SK-N-SH treated with all-trans-retinoic acid at 6 μM for 48 hours (cell line): ENCODE measurements at regions not wholly inside any gene's neighbourhood (a gene's known extent, or its start where the extent isn't known, plus 50 kb on each side); places are given as distances from the start of the nearest gene placed in this dataset.

ENCODE experiments used
- RARB ChIP-seq: fragments of 250-450 bp; sonication (Bioruptor Pico); IDR thresholded peaks from 2 replicates; pipeline ENCODE4 v1.8.0; 2021; ENCODE audit warnings: mild to moderate bottlenecking, moderate library complexity
- ZC3H10 ChIP-seq: fragments of 250-450 bp; sonication (Bioruptor Pico); IDR thresholded peaks from 2 replicates; pipeline ENCODE4 v1.5.1; 2021; ENCODE audit warnings: mild to moderate bottlenecking, moderate library complexity
- ZNF70 ChIP-seq: fragments of 450-650 bp; formaldehyde crosslinking; IDR thresholded peaks from 2 replicates; pipeline ENCODE4 v1.5.0; 2020; ENCODE audit warnings: mild to moderate bottlenecking, moderate library complexity
- ZNF8 ChIP-seq: fragments of 450-650 bp; formaldehyde crosslinking; IDR thresholded peaks from 2 replicates; pipeline ENCODE4 v1.5.0; 2020; ENCODE audit warnings: mild to moderate bottlenecking, moderate library complexity
- TF ChIP-seq, protein P1 (sequence below): fragments of 250-450 bp; sonication (Bioruptor Pico); IDR thresholded peaks from 2 replicates; pipeline ENCODE4 v1.8.0; 2020; ENCODE audit warnings: mild to moderate bottlenecking, moderate library complexity, borderline replicate concordance
- TF ChIP-seq, protein P2 (sequence below): fragments of 250-450 bp; sonication (Bioruptor Pico); IDR thresholded peaks from 2 replicates; pipeline ENCODE4 v1.5.1; 2020; ENCODE audit warnings: low read depth, mild to moderate bottlenecking, moderate library complexity
- TF ChIP-seq, protein P3 (sequence below): fragments of 250-450 bp; sonication (Bioruptor Pico); IDR thresholded peaks from 2 replicates; pipeline ENCODE4 v1.5.0; 2020; ENCODE audit warnings: mild to moderate bottlenecking, moderate library complexity

DNA sequence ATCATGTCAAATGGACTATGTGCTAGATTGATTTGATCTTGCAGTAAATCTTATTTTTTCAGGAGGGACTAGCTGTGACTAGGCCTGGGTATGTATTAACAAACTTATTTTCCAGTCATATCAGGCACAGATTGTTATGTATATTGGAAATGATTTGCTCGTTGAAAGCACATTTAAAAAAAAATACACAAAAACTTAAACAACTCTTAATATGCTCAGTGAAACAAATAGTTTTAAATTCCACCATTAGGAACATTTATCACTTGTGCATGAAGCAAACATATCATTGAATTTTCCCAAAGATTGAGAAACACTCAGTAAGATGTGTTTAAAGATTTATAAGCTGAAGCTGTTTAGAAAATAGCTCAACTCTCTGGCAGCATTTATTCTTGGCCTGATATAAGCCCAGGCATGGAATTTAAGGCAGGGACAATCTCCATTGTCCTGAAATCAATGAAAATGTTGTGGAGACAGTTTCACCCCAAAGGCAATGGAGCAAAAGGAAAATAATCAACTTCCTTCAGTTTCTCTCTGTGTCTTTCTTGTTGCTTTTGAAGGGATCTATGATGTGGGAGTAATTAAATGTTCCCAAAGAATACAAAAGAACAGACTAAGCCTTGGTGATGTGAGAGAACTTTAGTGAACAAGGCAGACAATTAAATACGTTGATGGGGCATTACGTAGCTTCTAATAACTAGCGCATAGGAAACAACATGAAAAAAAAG is 250.3 kb downstream of the GPR37 start:
- TF ChIP-seq, protein P1, sequence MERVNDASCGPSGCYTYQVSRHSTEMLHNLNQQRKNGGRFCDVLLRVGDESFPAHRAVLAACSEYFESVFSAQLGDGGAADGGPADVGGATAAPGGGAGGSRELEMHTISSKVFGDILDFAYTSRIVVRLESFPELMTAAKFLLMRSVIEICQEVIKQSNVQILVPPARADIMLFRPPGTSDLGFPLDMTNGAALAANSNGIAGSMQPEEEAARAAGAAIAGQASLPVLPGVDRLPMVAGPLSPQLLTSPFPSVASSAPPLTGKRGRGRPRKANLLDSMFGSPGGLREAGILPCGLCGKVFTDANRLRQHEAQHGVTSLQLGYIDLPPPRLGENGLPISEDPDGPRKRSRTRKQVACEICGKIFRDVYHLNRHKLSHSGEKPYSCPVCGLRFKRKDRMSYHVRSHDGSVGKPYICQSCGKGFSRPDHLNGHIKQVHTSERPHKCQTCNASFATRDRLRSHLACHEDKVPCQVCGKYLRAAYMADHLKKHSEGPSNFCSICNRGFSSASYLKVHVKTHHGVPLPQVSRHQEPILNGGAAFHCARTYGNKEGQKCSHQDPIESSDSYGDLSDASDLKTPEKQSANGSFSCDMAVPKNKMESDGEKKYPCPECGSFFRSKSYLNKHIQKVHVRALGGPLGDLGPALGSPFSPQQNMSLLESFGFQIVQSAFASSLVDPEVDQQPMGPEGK (CRISPR knock-in tag) = no peak
- TF ChIP-seq ZC3H10 (CRISPR knock-in tag) = no peak
- TF ChIP-seq RARB = no peak
- no peak for TF ChIP-seq ZNF70 (CRISPR knock-in tag)
- TF ChIP-seq, protein P2, sequence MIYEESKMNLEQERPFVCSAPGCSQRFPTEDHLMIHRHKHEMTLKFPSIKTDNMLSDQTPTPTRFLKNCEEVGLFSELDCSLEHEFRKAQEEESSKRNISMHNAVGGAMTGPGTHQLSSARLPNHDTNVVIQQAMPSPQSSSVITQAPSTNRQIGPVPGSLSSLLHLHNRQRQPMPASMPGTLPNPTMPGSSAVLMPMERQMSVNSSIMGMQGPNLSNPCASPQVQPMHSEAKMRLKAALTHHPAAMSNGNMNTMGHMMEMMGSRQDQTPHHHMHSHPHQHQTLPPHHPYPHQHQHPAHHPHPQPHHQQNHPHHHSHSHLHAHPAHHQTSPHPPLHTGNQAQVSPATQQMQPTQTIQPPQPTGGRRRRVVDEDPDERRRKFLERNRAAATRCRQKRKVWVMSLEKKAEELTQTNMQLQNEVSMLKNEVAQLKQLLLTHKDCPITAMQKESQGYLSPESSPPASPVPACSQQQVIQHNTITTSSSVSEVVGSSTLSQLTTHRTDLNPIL (CRISPR knock-in tag) = no peak
- TF ChIP-seq, protein P3, sequence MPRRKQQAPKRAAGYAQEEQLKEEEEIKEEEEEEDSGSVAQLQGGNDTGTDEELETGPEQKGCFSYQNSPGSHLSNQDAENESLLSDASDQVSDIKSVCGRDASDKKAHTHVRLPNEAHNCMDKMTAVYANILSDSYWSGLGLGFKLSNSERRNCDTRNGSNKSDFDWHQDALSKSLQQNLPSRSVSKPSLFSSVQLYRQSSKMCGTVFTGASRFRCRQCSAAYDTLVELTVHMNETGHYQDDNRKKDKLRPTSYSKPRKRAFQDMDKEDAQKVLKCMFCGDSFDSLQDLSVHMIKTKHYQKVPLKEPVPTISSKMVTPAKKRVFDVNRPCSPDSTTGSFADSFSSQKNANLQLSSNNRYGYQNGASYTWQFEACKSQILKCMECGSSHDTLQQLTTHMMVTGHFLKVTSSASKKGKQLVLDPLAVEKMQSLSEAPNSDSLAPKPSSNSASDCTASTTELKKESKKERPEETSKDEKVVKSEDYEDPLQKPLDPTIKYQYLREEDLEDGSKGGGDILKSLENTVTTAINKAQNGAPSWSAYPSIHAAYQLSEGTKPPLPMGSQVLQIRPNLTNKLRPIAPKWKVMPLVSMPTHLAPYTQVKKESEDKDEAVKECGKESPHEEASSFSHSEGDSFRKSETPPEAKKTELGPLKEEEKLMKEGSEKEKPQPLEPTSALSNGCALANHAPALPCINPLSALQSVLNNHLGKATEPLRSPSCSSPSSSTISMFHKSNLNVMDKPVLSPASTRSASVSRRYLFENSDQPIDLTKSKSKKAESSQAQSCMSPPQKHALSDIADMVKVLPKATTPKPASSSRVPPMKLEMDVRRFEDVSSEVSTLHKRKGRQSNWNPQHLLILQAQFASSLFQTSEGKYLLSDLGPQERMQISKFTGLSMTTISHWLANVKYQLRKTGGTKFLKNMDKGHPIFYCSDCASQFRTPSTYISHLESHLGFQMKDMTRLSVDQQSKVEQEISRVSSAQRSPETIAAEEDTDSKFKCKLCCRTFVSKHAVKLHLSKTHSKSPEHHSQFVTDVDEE (CRISPR knock-in tag) = no peak
- TF ChIP-seq ZNF8 = no peak
